WTC11 (cell line): ENCODE measurements at regions not wholly inside any gene's neighbourhood (a gene's known extent, or its start where the extent isn't known, plus 50 kb on each side); places are given as distances from the start of the nearest gene placed in this dataset.

Source experiments
- ATAC-seq: fragments of 200-7000 bp; cut with Tn5 transposase; 2 replicates; pipeline ENCODE4 v1.10.0; 2021; ENCODE audit warnings: mild to moderate bottlenecking, moderate library complexity
- CTCF ChIA-PET: fragments of 300-600 bp; sonication (Branson Sonifier 250); formaldehyde crosslinking; loops from one replicate; lab custom pipeline; 2021; ENCODE audit warnings: antibody characterized with exemption; lab: Charles Lee
- POLR2A ChIA-PET: fragments of 350-600 bp; sonication (Branson Sonifier 250); formaldehyde crosslinking; loops from one replicate; lab custom pipeline; 2021; ENCODE audit warnings: antibody characterized with exemption; lab: Charles Lee
- DNase-seq: peaks from one replicate; pipeline ENCODE4 v3.0.0; 2021; ENCODE audit warnings: low spot score
- H3K27ac Mint-ChIP-seq: 2 replicates; pipeline ENCODE4 v1.8.0; 2021; ENCODE audit warnings: mixed read lengths
- H3K27me3 Mint-ChIP-seq: 2 replicates; pipeline ENCODE4 v1.8.0; 2021; ENCODE audit warnings: low read depth, mild to moderate bottlenecking, moderate library complexity, mixed read lengths
- H3K36me3 Mint-ChIP-seq: 2 replicates; pipeline ENCODE4 v1.8.0; 2021; ENCODE audit warnings: mixed read lengths
- H3K4me1 Mint-ChIP-seq: 2 replicates; pipeline ENCODE4 v1.8.0; 2022; ENCODE audit warnings: mixed read lengths
- H3K4me3 Mint-ChIP-seq: 2 replicates; pipeline ENCODE4 v1.8.0; 2021; ENCODE audit warnings: mild to moderate bottlenecking, moderate library complexity, mixed read lengths
- H3K9me3 Mint-ChIP-seq: 2 replicates; pipeline ENCODE4 v1.8.0; 2021; ENCODE audit warnings: mixed read lengths
- ETV6 ChIP-seq: sonication (generic); formaldehyde crosslinking; IDR thresholded peaks from 2 replicates; pipeline ENCODE4 v1.8.1; 2022; ENCODE audit warnings: mild to moderate bottlenecking, missing genetic modification reagents
- GABPB1 ChIP-seq: sonication (generic); formaldehyde crosslinking; IDR thresholded peaks from 2 replicates; pipeline ENCODE4 v1.8.1; 2023; ENCODE audit warnings: mild to moderate bottlenecking, missing genetic modification reagents
- MYBL2 ChIP-seq: sonication (generic); formaldehyde crosslinking; IDR thresholded peaks from 2 replicates; pipeline ENCODE4 v1.8.1; 2023; ENCODE audit warnings: mild to moderate bottlenecking, moderate library complexity, missing genetic modification reagents
- PRRX2 ChIP-seq: fragments of 250-450 bp; sonication (Bioruptor Pico); IDR thresholded peaks from 2 replicates; pipeline ENCODE4 v1.8.0; 2021; ENCODE audit warnings: mild to moderate bottlenecking
- SP1 ChIP-seq: sonication (generic); formaldehyde crosslinking; conservative IDR thresholded peaks from 2 replicates; pipeline ENCODE4 v1.8.1; 2022; ENCODE audit warnings: missing genetic modification reagents
- ZNF138 ChIP-seq: sonication (generic); formaldehyde crosslinking; conservative IDR thresholded peaks from 2 replicates; pipeline ENCODE4 v1.8.1; 2022; ENCODE audit warnings: mild to moderate bottlenecking, moderate library complexity, missing genetic modification reagents
- ZNF423 ChIP-seq: fragments of 250-450 bp; sonication (Bioruptor Pico); IDR thresholded peaks from 2 replicates; pipeline ENCODE4 v2.1.2; 2022; ENCODE audit warnings: mild to moderate bottlenecking, moderate library complexity
- ZNF671 ChIP-seq: fragments of 250-450 bp; sonication (Bioruptor Pico); IDR thresholded peaks from 2 replicates; pipeline ENCODE4 v1.8.0; 2021; ENCODE audit warnings: mild to moderate bottlenecking
- TF ChIP-seq, protein P1 (sequence below): fragments of 250-450 bp; sonication (Bioruptor Pico); IDR thresholded peaks from 2 replicates; pipeline ENCODE4 v1.8.0; 2021; ENCODE audit warnings: mild to moderate bottlenecking
- TF ChIP-seq, protein P2 (sequence below): fragments of 250-450 bp; sonication (Bioruptor Pico); IDR thresholded peaks from 2 replicates; pipeline ENCODE4 v2.1.2; 2022; ENCODE audit warnings: mild to moderate bottlenecking, moderate library complexity
- TF ChIP-seq, protein P3 (sequence below): fragments of 200-600 bp; IDR thresholded peaks from 2 replicates; pipeline ENCODE4 v1.8.0; 2022; ENCODE audit warnings: antibody characterized with exemption
- TF ChIP-seq, protein P4 (sequence below): sonication (generic); formaldehyde crosslinking; conservative IDR thresholded peaks from 2 replicates; pipeline ENCODE4 v1.8.1; 2023; ENCODE audit warnings: mild to moderate bottlenecking, low read depth, missing genetic modification reagents, moderate library complexity
- TF ChIP-seq, protein P5 (sequence below): sonication (generic); formaldehyde crosslinking; IDR thresholded peaks from 2 replicates; pipeline ENCODE4 v1.8.1; 2023; ENCODE audit warnings: mild to moderate bottlenecking, moderate library complexity, missing genetic modification reagents
- TF ChIP-seq, protein P6 (sequence below): sonication (generic); formaldehyde crosslinking; IDR thresholded peaks from 2 replicates; pipeline ENCODE4 v1.8.1; 2023; ENCODE audit warnings: mild to moderate bottlenecking, missing genetic modification reagents

DNA sequence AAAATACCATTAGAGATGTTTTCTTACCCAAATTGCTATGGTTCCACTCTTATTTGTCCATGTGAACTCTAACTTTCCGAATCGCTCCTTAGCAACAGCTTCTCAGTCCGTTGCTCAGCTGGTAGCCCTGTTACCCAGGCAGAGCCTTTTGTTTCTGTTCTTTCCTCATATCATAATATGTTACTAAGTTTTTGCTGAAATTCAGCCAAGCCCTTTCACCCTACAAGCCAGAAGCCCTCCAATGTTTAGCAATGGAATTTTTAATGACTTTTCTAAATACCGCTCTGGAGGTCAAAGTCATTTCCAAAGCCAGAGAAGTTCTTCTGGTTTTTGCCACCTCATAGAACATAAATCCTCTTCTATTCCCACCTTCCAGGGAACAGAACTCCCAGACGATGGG lies 1029.5 kb downstream of the C4orf33 start:
- ATAC-seq: no peak
- CTCF ChIA-PET: no interaction called here
- H3K4me1 Mint-ChIP-seq: peaks cover 12% of the 10 kb centered on the region
- H3K36me3 Mint-ChIP-seq: peaks cover 9% of the 10 kb centered on the region
- H3K9me3 Mint-ChIP-seq: peaks cover 29% of the 10 kb centered on the region
- TF ChIP-seq ZNF138 (CRISPR knock-in tag) (no peak), GABPB1 (no peak), ETV6 (CRISPR knock-in tag) (no peak), ZNF671 (CRISPR knock-in tag) (no peak), MYBL2 (CRISPR knock-in tag) (no peak), ZNF423 (no peak), PRRX2 (CRISPR knock-in tag) (no peak), SP1 (no peak)
- TF ChIP-seq, protein P1, sequence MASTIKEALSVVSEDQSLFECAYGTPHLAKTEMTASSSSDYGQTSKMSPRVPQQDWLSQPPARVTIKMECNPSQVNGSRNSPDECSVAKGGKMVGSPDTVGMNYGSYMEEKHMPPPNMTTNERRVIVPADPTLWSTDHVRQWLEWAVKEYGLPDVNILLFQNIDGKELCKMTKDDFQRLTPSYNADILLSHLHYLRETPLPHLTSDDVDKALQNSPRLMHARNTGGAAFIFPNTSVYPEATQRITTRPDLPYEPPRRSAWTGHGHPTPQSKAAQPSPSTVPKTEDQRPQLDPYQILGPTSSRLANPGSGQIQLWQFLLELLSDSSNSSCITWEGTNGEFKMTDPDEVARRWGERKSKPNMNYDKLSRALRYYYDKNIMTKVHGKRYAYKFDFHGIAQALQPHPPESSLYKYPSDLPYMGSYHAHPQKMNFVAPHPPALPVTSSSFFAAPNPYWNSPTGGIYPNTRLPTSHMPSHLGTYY (CRISPR knock-in tag): no peak
- TF ChIP-seq, protein P2, sequence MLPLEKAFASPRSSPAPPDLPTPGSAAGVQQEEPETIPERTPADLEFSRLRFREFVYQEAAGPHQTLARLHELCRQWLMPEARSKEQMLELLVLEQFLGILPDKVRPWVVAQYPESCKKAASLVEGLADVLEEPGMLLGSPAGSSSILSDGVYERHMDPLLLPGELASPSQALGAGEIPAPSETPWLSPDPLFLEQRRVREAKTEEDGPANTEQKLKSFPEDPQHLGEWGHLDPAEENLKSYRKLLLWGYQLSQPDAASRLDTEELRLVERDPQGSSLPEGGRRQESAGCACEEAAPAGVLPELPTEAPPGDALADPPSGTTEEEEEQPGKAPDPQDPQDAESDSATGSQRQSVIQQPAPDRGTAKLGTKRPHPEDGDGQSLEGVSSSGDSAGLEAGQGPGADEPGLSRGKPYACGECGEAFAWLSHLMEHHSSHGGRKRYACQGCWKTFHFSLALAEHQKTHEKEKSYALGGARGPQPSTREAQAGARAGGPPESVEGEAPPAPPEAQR (CRISPR knock-in tag): no peak
- TF ChIP-seq, protein P3, sequence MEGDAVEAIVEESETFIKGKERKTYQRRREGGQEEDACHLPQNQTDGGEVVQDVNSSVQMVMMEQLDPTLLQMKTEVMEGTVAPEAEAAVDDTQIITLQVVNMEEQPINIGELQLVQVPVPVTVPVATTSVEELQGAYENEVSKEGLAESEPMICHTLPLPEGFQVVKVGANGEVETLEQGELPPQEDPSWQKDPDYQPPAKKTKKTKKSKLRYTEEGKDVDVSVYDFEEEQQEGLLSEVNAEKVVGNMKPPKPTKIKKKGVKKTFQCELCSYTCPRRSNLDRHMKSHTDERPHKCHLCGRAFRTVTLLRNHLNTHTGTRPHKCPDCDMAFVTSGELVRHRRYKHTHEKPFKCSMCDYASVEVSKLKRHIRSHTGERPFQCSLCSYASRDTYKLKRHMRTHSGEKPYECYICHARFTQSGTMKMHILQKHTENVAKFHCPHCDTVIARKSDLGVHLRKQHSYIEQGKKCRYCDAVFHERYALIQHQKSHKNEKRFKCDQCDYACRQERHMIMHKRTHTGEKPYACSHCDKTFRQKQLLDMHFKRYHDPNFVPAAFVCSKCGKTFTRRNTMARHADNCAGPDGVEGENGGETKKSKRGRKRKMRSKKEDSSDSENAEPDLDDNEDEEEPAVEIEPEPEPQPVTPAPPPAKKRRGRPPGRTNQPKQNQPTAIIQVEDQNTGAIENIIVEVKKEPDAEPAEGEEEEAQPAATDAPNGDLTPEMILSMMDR: no peak
- TF ChIP-seq, protein P4, sequence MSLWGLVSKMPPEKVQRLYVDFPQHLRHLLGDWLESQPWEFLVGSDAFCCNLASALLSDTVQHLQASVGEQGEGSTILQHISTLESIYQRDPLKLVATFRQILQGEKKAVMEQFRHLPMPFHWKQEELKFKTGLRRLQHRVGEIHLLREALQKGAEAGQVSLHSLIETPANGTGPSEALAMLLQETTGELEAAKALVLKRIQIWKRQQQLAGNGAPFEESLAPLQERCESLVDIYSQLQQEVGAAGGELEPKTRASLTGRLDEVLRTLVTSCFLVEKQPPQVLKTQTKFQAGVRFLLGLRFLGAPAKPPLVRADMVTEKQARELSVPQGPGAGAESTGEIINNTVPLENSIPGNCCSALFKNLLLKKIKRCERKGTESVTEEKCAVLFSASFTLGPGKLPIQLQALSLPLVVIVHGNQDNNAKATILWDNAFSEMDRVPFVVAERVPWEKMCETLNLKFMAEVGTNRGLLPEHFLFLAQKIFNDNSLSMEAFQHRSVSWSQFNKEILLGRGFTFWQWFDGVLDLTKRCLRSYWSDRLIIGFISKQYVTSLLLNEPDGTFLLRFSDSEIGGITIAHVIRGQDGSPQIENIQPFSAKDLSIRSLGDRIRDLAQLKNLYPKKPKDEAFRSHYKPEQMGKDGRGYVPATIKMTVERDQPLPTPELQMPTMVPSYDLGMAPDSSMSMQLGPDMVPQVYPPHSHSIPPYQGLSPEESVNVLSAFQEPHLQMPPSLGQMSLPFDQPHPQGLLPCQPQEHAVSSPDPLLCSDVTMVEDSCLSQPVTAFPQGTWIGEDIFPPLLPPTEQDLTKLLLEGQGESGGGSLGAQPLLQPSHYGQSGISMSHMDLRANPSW (CRISPR knock-in tag): no peak
- TF ChIP-seq, protein P5, sequence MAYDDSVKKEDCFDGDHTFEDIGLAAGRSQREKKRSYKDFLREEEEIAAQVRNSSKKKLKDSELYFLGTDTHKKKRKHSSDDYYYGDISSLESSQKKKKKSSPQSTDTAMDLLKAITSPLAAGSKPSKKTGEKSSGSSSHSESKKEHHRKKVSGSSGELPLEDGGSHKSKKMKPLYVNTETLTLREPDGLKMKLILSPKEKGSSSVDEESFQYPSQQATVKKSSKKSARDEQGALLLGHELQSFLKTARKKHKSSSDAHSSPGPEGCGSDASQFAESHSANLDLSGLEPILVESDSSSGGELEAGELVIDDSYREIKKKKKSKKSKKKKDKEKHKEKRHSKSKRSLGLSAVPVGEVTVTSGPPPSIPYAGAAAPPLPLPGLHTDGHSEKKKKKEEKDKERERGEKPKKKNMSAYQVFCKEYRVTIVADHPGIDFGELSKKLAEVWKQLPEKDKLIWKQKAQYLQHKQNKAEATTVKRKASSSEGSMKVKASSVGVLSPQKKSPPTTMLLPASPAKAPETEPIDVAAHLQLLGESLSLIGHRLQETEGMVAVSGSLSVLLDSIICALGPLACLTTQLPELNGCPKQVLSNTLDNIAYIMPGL (CRISPR knock-in tag): no peak
- TF ChIP-seq, all 79 proteins: peak for 0
- Mint-ChIP-seq H3K27ac (no peak overlapping the region), H3K4me3 (no peak overlapping the region), H3K27me3 (no peaks in the 10 kb centered on the region)
- POLR2A ChIA-PET: interaction anchor here (0.6 kb wide), 1 partner anchor 1125 kb away, joined by 3 read pairs; no protein-coding TSS in a partner anchor
- DNase-seq: no peak

DNA sequence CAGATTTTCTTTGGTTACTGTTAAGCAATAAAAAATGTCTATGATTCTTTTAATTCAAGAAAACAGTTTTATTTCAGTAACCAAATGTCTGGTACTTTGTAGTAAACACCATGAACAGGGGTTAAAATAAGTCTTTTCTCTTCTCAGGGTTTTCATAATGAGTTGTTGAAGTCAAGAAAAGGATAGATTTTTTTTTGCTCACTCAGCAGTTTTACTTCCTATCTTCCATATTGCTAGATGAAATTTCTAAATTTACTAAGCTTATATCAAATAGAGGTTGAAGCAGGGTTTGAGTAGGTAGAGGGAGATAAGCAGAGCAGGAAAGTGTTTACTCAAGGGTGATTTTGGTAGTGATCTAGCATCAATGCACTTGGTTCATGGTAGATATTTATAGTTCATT lies 1031.3 kb downstream of the C4orf33 start:
- ATAC-seq (no peak), DNase-seq (no peak)
- ChIA-PET CTCF (no interaction called here), POLR2A (no interaction called here)
- Mint-ChIP-seq H3K27me3 (no peaks in the 10 kb centered on the region), H3K4me3 (no peak overlapping the region), H3K27ac (no peak overlapping the region), H3K4me1 (peaks cover 12% of the 10 kb centered on the region), H3K9me3 (peaks cover 38% of the 10 kb centered on the region), H3K36me3 (peaks cover 19% of the 10 kb centered on the region)
- TF ChIP-seq, protein P6, sequence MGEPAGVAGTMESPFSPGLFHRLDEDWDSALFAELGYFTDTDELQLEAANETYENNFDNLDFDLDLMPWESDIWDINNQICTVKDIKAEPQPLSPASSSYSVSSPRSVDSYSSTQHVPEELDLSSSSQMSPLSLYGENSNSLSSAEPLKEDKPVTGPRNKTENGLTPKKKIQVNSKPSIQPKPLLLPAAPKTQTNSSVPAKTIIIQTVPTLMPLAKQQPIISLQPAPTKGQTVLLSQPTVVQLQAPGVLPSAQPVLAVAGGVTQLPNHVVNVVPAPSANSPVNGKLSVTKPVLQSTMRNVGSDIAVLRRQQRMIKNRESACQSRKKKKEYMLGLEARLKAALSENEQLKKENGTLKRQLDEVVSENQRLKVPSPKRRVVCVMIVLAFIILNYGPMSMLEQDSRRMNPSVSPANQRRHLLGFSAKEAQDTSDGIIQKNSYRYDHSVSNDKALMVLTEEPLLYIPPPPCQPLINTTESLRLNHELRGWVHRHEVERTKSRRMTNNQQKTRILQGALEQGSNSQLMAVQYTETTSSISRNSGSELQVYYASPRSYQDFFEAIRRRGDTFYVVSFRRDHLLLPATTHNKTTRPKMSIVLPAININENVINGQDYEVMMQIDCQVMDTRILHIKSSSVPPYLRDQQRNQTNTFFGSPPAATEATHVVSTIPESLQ (CRISPR knock-in tag): no peak
- TF ChIP-seq, protein P1 (CRISPR knock-in tag): no peak
